Endothelial cell of umbilical vein (primary cell): ENCODE measurements at regions not wholly inside any gene's neighbourhood (a gene's known extent, or its start where the extent isn't known, plus 50 kb on each side); places are given as distances from the start of the nearest gene placed in this dataset.

Experiments
- BruUV-seq: library from RNA; stranded (reverse); fragments of 400-500 nt; replicated peaks from 2 replicates; lab custom pipeline; 2021; lab: Mats Ljungman, UMichigan
- CTCF ChIA-PET: fragments of 300-600, 350-600 bp; sonication (Branson Sonifier 250); formaldehyde crosslinking; loops from one replicate; lab custom pipeline; 2021; ENCODE audit warnings: antibody characterized with exemption, inconsistent platforms; lab: Charles Lee
- POLR2A ChIA-PET: fragments of 300-600, 350-600 bp; sonication (Branson Sonifier 250); formaldehyde crosslinking; loops from one replicate; lab custom pipeline; 2021; ENCODE audit warnings: antibody characterized with exemption, inconsistent platforms; lab: Charles Lee
- DNase-seq: peaks from one replicate; pipeline ENCODE4 v3.0.0-alpha.2; 2011; ENCODE audit warnings: low read depth, low spot score
- FAIRE-seq: peaks from 2 replicates; lab custom pipeline; 2011; peaks lifted over from hg19 to GRCh38; lab: Jason Lieb, UNC
- H2AFZ ChIP-seq: 2 replicates; pipeline ENCODE4 v1.6.0; 2012; ENCODE audit warnings: low read depth, low read length, control low read depth, inconsistent platforms
- H3K27ac ChIP-seq: 2 replicates; pipeline ENCODE4 v1.5.1; 2011; ENCODE audit warnings: low read depth, mild to moderate bottlenecking, control low read depth, low read length, moderate library complexity; ENCODE audit not compliant: insufficient read depth
- H3K27me3 ChIP-seq, 2 experiments: 2 replicates each; pipeline versions ENCODE4 v1.6.0 to v1.6.1; 2011; ENCODE audit warnings: low read length in 2 of 2, mixed read lengths in 1 of 2; ENCODE audit not compliant: control insufficient read depth in 2 of 2, insufficient read depth in 2 of 2
- H3K36me3 ChIP-seq, 2 experiments: 2 replicates in 1 of 2; 3 replicates in 1 of 2; pipeline ENCODE4 v1.5.1; 2011; ENCODE audit warnings: low read length in 2 of 2, mild to moderate bottlenecking in 1 of 2, moderate library complexity in 1 of 2; ENCODE audit not compliant: control insufficient read depth in 2 of 2, insufficient read depth in 2 of 2; ENCODE audit errors: extremely low read depth in 1 of 2
- H3K4me1 ChIP-seq: 3 replicates; pipeline ENCODE4 v1.5.1; 2011; ENCODE audit warnings: mild to moderate bottlenecking, low read length; ENCODE audit not compliant: control insufficient read depth, insufficient read depth; ENCODE audit errors: extremely low read depth
- H3K4me2 ChIP-seq: 2 replicates; pipeline ENCODE4 v1.6.1; 2011; ENCODE audit warnings: low read length, control low read depth, mixed read lengths; ENCODE audit not compliant: insufficient read depth
- H3K4me3 ChIP-seq, 3 experiments: fragments of 200-600 bp in 1 of 3; sonication (generic), shearing (Covaris generic) in 1 of 3; replicated peaks in 1 of 3; 2 replicates each; pipeline ENCODE4 v1.5.1; 2011 to 2016; ENCODE audit warnings: control low read depth in 3 of 3, low read length in 3 of 3, mild to moderate bottlenecking in 2 of 3, inconsistent platforms in 1 of 3, low read depth in 1 of 3, moderate library complexity in 1 of 3; ENCODE audit not compliant: insufficient read depth in 1 of 3
- H3K79me2 ChIP-seq: 2 replicates; pipeline ENCODE4 v1.6.0; 2012; ENCODE audit warnings: low read length, inconsistent platforms; ENCODE audit not compliant: control insufficient read depth, insufficient read depth
- H3K9ac ChIP-seq: replicated peaks from 2 replicates; pipeline ENCODE3; 2011; ENCODE audit warnings: low read length, control low read depth; ENCODE audit not compliant: insufficient read depth; ENCODE audit errors: extremely low read depth
- H3K9me1 ChIP-seq: replicated peaks from 3 replicates; pipeline ENCODE4 v1.6.0; 2011; ENCODE audit warnings: mild to moderate bottlenecking, low read length; ENCODE audit not compliant: control insufficient read depth, insufficient read depth; ENCODE audit errors: extremely low read depth
- H3K9me3 ChIP-seq: replicated peaks from 2 replicates; pipeline ENCODE4 v1.5.1; 2012; ENCODE audit warnings: low read length, inconsistent platforms; ENCODE audit not compliant: control insufficient read depth, insufficient read depth
- H4K20me1 ChIP-seq: replicated peaks from 2 replicates; pipeline ENCODE3; 2011; ENCODE audit warnings: mild to moderate bottlenecking, low read length; ENCODE audit not compliant: control insufficient read depth, insufficient read depth; ENCODE audit errors: extremely low read depth
- CTCF ChIP-seq, 2 donors: IDR thresholded peaks; 1 replicate in 1 of 2; 2 replicates in 1 of 2; pipeline ENCODE4 v1.5.1; 2011; ENCODE audit warnings: low read length in 2 of 2, mild to moderate bottlenecking in 2 of 2, moderate library complexity in 2 of 2, control low read depth in 1 of 2, inconsistent platforms in 1 of 2, low read depth in 1 of 2; ENCODE audit not compliant: insufficient read depth in 1 of 2; ENCODE audit errors: extremely low read depth in 1 of 2
- EZH2 ChIP-seq: IDR thresholded peaks from 2 replicates; pipeline ENCODE4 v1.6.1; 2012; ENCODE audit warnings: borderline replicate concordance, low read depth, mild to moderate bottlenecking, moderate library complexity, low read length, inconsistent platforms; ENCODE audit not compliant: severe bottlenecking
- FOS ChIP-seq: IDR thresholded peaks from 2 replicates; pipeline ENCODE4 v1.6.1; 2011; ENCODE audit warnings: mild to moderate bottlenecking, low read length, moderate library complexity, borderline replicate concordance; ENCODE audit not compliant: insufficient read depth
- JUN ChIP-seq: IDR thresholded peaks from 2 replicates; pipeline ENCODE4 v1.6.1; 2011; ENCODE audit warnings: borderline replicate concordance, low read depth; ENCODE audit not compliant: insufficient read length, insufficient read depth
- MYC ChIP-seq: IDR thresholded peaks from one replicate; pipeline ENCODE4 v1.6.1; 2011; ENCODE audit warnings: mild to moderate bottlenecking, low read depth, low read length
- POLR2A ChIP-seq: IDR thresholded peaks from 2 replicates; pipeline ENCODE4 v1.6.1; 2012; ENCODE audit warnings: low read depth, mild to moderate bottlenecking, control low read depth, low read length
- POLR2AphosphoS5 ChIP-seq: IDR thresholded peaks from 2 replicates; pipeline ENCODE4 v1.6.1; 2012; ENCODE audit warnings: low read depth, mild to moderate bottlenecking, control low read depth, low read length, moderate library complexity; ENCODE audit not compliant: insufficient read depth
- dilution Hi-C: fragments of 300-500 bp; cut with MboI; formaldehyde crosslinking; loops from one replicate; pipeline ENCODE4 v1.15.0; 2019; ENCODE audit warnings: low sequenced_read_pairs; ENCODE audit not compliant: extremely low pct_ligation_motif_present
- intact Hi-C: fragments of 100-400 bp; cut with micrococcal nuclease; formaldehyde crosslinking; loops from one replicate; pipeline ENCODE4 v1.10.0; 2022
- TF ChIP-seq, protein P1 (sequence below): IDR thresholded peaks from 2 replicates; pipeline ENCODE4 v1.6.1; 2011; ENCODE audit not compliant: insufficient read depth, insufficient read length

- no peak overlapping the region for H3K9ac ChIP-seq
- H2AFZ ChIP-seq: no peak overlapping the region
- DNase-seq (no peak), FAIRE-seq (no peak)
- no peak overlapping the region for H3K27ac ChIP-seq
- H4K20me1 ChIP-seq: no peaks in the 10 kb centered on the region
- CTCF ChIA-PET: no interaction called here
- no peaks in the 10 kb centered on the region for H3K4me1 ChIP-seq
- no peak overlapping the region for H3K4me3 ChIP-seq
- no peaks in the 10 kb centered on the region for H3K9me3 ChIP-seq
- POLR2A ChIA-PET: no interaction called here
- dilution Hi-C loops: no loop called here
- no TSS peak for BruUV-seq
- no peak overlapping the region for H3K4me2 ChIP-seq
- TF ChIP-seq POLR2A (no peak), MYC (no peak), EZH2 (no peak), JUN (no peak), CTCF (IDR thresholded peaks at IDR 0.05; ENCODE audit: extremely low read depth in 1 of 2, insufficient read depth in 1 of 2, low read depth in 1 of 2, low read length in 2 of 2) (no peak), POLR2AphosphoS5 (no peak), FOS (no peak)
- TF ChIP-seq, protein P1, sequence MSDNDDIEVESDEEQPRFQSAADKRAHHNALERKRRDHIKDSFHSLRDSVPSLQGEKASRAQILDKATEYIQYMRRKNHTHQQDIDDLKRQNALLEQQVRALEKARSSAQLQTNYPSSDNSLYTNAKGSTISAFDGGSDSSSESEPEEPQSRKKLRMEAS: no peak
- H3K79me2 ChIP-seq: no peaks in the 10 kb centered on the region
- intact Hi-C loops: no loop called here
- H3K27me3 ChIP-seq: no peaks in the 10 kb centered on the region
- no peaks in the 10 kb centered on the region for H3K36me3 ChIP-seq
- H3K9me1 ChIP-seq: no peaks in the 10 kb centered on the region
Measured at GRCh38 chr16:73448970-73449369, 401.0 kb upstream of the ZFHX3 start.
